Mesendoderm (in vitro differentiated cells): ENCODE measurements at regions not wholly inside any gene's neighbourhood (a gene's known extent, or its start where the extent isn't known, plus 50 kb on each side); places are given as distances from the start of the nearest gene placed in this dataset.

Experiments
- DNase-seq: peaks from one replicate; pipeline ENCODE4 v3.0.0; 2013
- H2AK5ac ChIP-seq: 2 replicates; pipeline ENCODE4 v1.6.1; 2013; ENCODE audit warnings: low read length, inconsistent platforms
- H2BK120ac ChIP-seq: 2 replicates; pipeline ENCODE4 v1.6.1; 2013; ENCODE audit warnings: low read depth, mild to moderate bottlenecking, low read length, moderate library complexity, mixed read lengths
- H2BK15ac ChIP-seq: replicated peaks from 2 replicates; pipeline ENCODE4 v1.6.1; 2013; ENCODE audit warnings: low read depth, mild to moderate bottlenecking, moderate library complexity
- H2BK5ac ChIP-seq: 2 replicates; pipeline ENCODE4 v1.6.1; 2013; ENCODE audit warnings: low read length, inconsistent platforms
- H3K18ac ChIP-seq: 2 replicates; pipeline ENCODE4 v1.6.1; 2013; ENCODE audit warnings: mild to moderate bottlenecking, low read length, mixed read lengths
- H3K23ac ChIP-seq: one replicate; pipeline ENCODE4 v1.6.1; 2013; ENCODE audit warnings: low read length
- H3K27ac ChIP-seq: 2 replicates; pipeline ENCODE4 v1.5.1; 2013; ENCODE audit warnings: low read depth, mild to moderate bottlenecking, inconsistent platforms, low read length, moderate library complexity
- H3K27me3 ChIP-seq: 2 replicates; pipeline ENCODE4 v1.6.1; 2013; ENCODE audit warnings: low read length, control low read depth, mild to moderate bottlenecking, inconsistent platforms; ENCODE audit not compliant: insufficient read depth, poor library complexity
- H3K36me3 ChIP-seq: 2 replicates; pipeline ENCODE4 v1.6.1; 2013; ENCODE audit warnings: low read length, inconsistent platforms; ENCODE audit not compliant: control insufficient read depth, insufficient read depth
- H3K4ac ChIP-seq: one replicate; pipeline ENCODE4 v1.6.1; 2013; ENCODE audit warnings: low read depth, mild to moderate bottlenecking, low read length, moderate library complexity
- H3K4me1 ChIP-seq: 2 replicates; pipeline ENCODE4 v1.6.1; 2013; ENCODE audit warnings: low read depth, low read length, inconsistent platforms; ENCODE audit not compliant: control insufficient read depth
- H3K4me2 ChIP-seq: 2 replicates; pipeline ENCODE4 v1.6.1; 2013; ENCODE audit warnings: low read length
- H3K4me3 ChIP-seq: 2 replicates; pipeline ENCODE4 v1.5.1; 2013; ENCODE audit warnings: mild to moderate bottlenecking, low read length
- H3K56ac ChIP-seq: one replicate; pipeline ENCODE4 v1.6.1; 2013; ENCODE audit warnings: low read length
- H3K79me1 ChIP-seq: 2 replicates; pipeline ENCODE4 v1.6.1; 2013; ENCODE audit warnings: low read length, inconsistent platforms
- H3K79me2 ChIP-seq: 2 replicates; pipeline ENCODE4 v1.6.1; 2013; ENCODE audit warnings: mild to moderate bottlenecking, low read length; ENCODE audit not compliant: control insufficient read depth, insufficient read depth
- H3K9ac ChIP-seq: 2 replicates; pipeline ENCODE4 v1.6.1; 2013; ENCODE audit warnings: low read length, inconsistent platforms
- H4K5ac ChIP-seq: one replicate; pipeline ENCODE4 v1.6.1; 2013; ENCODE audit warnings: low read length
- H4K8ac ChIP-seq: one replicate; pipeline ENCODE4 v1.6.1; 2013; ENCODE audit warnings: low read depth, mild to moderate bottlenecking, control low read depth, low read length, moderate library complexity
- WGBS: extraction: QIAGEN DNeasy Blood & Tissue Kit; methylation state at CpG from one replicate; pipeline ENCODE4 v1.1.7; 2013; ENCODE audit warnings: low lambda C conversion rate, missing lambda C conversion rate; ENCODE audit not compliant: insufficient coverage; ENCODE audit errors: extremely low coverage; 5-methylcytosine and 5-hydroxymethylcytosine counted together

GRCh38 chr3:184488577-184488976, 73.0 kb upstream of the EPHB3 start:
- H2BK5ac ChIP-seq: no peak overlapping the region
- no peak overlapping the region for H2BK120ac ChIP-seq
- H3K9ac ChIP-seq: no peak overlapping the region
- H3K27ac ChIP-seq: no peak overlapping the region
- no peaks in the 10 kb centered on the region for H3K36me3 ChIP-seq
- no peak overlapping the region for H3K4ac ChIP-seq
- H4K8ac ChIP-seq: no peak overlapping the region
- H3K56ac ChIP-seq: no peak overlapping the region
- H3K4me2 ChIP-seq: no peak overlapping the region
- H3K27me3 ChIP-seq: peaks cover 3% of the 10 kb centered on the region
- no peak for DNase-seq
- H3K23ac ChIP-seq: no peak overlapping the region
- H4K5ac ChIP-seq: no peak overlapping the region
- WGBS: no CpG with 5 or more reads among the region's 6 CpGs
- no peak overlapping the region for H3K18ac ChIP-seq
- H2BK15ac ChIP-seq: no peak overlapping the region
- peaks cover under 1% of the 10 kb centered on the region for H3K4me1 ChIP-seq
- H3K79me2 ChIP-seq: no peaks in the 10 kb centered on the region
- no peaks in the 10 kb centered on the region for H3K79me1 ChIP-seq
- H2AK5ac ChIP-seq: no peak overlapping the region
- no peak overlapping the region for H3K4me3 ChIP-seq

GRCh38 chr3:184489268-184489841, 72.2 kb upstream of the EPHB3 start:
- no peak overlapping the region for H3K56ac ChIP-seq
- H3K36me3 ChIP-seq: no peaks in the 10 kb centered on the region
- no peak for DNase-seq
- H3K9ac ChIP-seq: no peak overlapping the region
- H2BK5ac ChIP-seq: no peak overlapping the region
- H3K27ac ChIP-seq: no peak overlapping the region
- H3K4me1 ChIP-seq: peaks cover 3% of the 10 kb centered on the region
- no peak overlapping the region for H3K4ac ChIP-seq
- peaks cover 3% of the 10 kb centered on the region for H3K27me3 ChIP-seq
- no peak overlapping the region for H3K18ac ChIP-seq
- no peak overlapping the region for H2BK120ac ChIP-seq
- H3K79me1 ChIP-seq: no peaks in the 10 kb centered on the region
- no peak overlapping the region for H3K4me3 ChIP-seq
- H4K8ac ChIP-seq: no peak overlapping the region
- H3K79me2 ChIP-seq: no peaks in the 10 kb centered on the region
- no CpG with 5 or more reads among the region's 3 CpGs for WGBS
- H3K23ac ChIP-seq: no peak overlapping the region
- no peak overlapping the region for H2AK5ac ChIP-seq
- no peak overlapping the region for H2BK15ac ChIP-seq
- no peak overlapping the region for H3K4me2 ChIP-seq
- H4K5ac ChIP-seq: no peak overlapping the region

- no peaks in the 10 kb centered on the region for H3K36me3 ChIP-seq
- no peaks in the 10 kb centered on the region for H3K79me2 ChIP-seq
- no peak overlapping the region for H2BK15ac ChIP-seq
- H3K4me3 ChIP-seq: no peak overlapping the region
- H3K27ac ChIP-seq: no peak overlapping the region
- no peaks in the 10 kb centered on the region for H3K79me1 ChIP-seq
- H3K4ac ChIP-seq: no peak overlapping the region
- H3K23ac ChIP-seq: no peak overlapping the region
- no peak overlapping the region for H3K4me2 ChIP-seq
- no peak overlapping the region for H4K8ac ChIP-seq
- no peak overlapping the region for H4K5ac ChIP-seq
- peaks cover 3% of the 10 kb centered on the region for H3K27me3 ChIP-seq
- WGBS: no CpG with 5 or more reads among the region's 31 CpGs
- no peak overlapping the region for H2BK120ac ChIP-seq
- no peak overlapping the region for H3K9ac ChIP-seq
- H3K56ac ChIP-seq: no peak overlapping the region
- H2AK5ac ChIP-seq: no peak overlapping the region
- DNase-seq: no peak
- H2BK5ac ChIP-seq: no peak overlapping the region
- peaks cover 3% of the 10 kb centered on the region for H3K4me1 ChIP-seq
- no peak overlapping the region for H3K18ac ChIP-seq
These were observed 70.5 kb upstream of the EPHB3 start for GRCh38 chr3:184491011-184491576.

GRCh38 chr3:184491867-184492615, 69.5 kb upstream of the EPHB3 start:
- no peaks in the 10 kb centered on the region for H3K79me2 ChIP-seq
- no peak overlapping the region for H3K18ac ChIP-seq
- H3K4me2 ChIP-seq: peak overlapping the region; percentile 46
- no peak overlapping the region for H2AK5ac ChIP-seq
- peaks cover 3% of the 10 kb centered on the region for H3K4me1 ChIP-seq
- peak overlapping the region; percentile 53 for H3K23ac ChIP-seq
- WGBS: no CpG with 5 or more reads among the region's 34 CpGs
- no peak overlapping the region for H2BK5ac ChIP-seq
- H3K27me3 ChIP-seq: peaks cover 3% of the 10 kb centered on the region
- H3K27ac ChIP-seq: no peak overlapping the region
- H3K56ac ChIP-seq: peak overlapping the region; percentile 37
- DNase-seq: no peak
- H3K36me3 ChIP-seq: no peaks in the 10 kb centered on the region
- no peak overlapping the region for H2BK15ac ChIP-seq
- no peak overlapping the region for H3K4ac ChIP-seq
- H3K79me1 ChIP-seq: no peaks in the 10 kb centered on the region
- no peak overlapping the region for H4K5ac ChIP-seq
- H2BK120ac ChIP-seq: no peak overlapping the region
- no peak overlapping the region for H3K4me3 ChIP-seq
- H4K8ac ChIP-seq: no peak overlapping the region
- peak overlapping the region; percentile 12 for H3K9ac ChIP-seq

GRCh38 chr3:184496933-184497332, 64.7 kb upstream of the EPHB3 start:
- no peaks in the 10 kb centered on the region for H3K79me2 ChIP-seq
- no peak overlapping the region for H2BK5ac ChIP-seq
- no peaks in the 10 kb centered on the region for H3K27me3 ChIP-seq
- no peaks in the 10 kb centered on the region for H3K79me1 ChIP-seq
- no peak for DNase-seq
- no peak overlapping the region for H2AK5ac ChIP-seq
- no CpG with 5 or more reads among the region's 3 CpGs for WGBS
- H3K27ac ChIP-seq: no peak overlapping the region
- H3K4me3 ChIP-seq: no peak overlapping the region
- H3K9ac ChIP-seq: no peak overlapping the region
- no peak overlapping the region for H2BK15ac ChIP-seq
- H3K18ac ChIP-seq: no peak overlapping the region
- no peak overlapping the region for H4K5ac ChIP-seq
- no peak overlapping the region for H3K56ac ChIP-seq
- H3K4me1 ChIP-seq: peaks cover 3% of the 10 kb centered on the region
- no peak overlapping the region for H4K8ac ChIP-seq
- no peaks in the 10 kb centered on the region for H3K36me3 ChIP-seq
- H2BK120ac ChIP-seq: no peak overlapping the region
- no peak overlapping the region for H3K23ac ChIP-seq
- no peak overlapping the region for H3K4me2 ChIP-seq
- no peak overlapping the region for H3K4ac ChIP-seq
